ENCODE measurements at regions not wholly inside any gene's neighbourhood (a gene's known extent, or its start where the extent isn't known, plus 50 kb on each side); places are given as distances from the start of the nearest gene placed in this dataset.

DNA sequence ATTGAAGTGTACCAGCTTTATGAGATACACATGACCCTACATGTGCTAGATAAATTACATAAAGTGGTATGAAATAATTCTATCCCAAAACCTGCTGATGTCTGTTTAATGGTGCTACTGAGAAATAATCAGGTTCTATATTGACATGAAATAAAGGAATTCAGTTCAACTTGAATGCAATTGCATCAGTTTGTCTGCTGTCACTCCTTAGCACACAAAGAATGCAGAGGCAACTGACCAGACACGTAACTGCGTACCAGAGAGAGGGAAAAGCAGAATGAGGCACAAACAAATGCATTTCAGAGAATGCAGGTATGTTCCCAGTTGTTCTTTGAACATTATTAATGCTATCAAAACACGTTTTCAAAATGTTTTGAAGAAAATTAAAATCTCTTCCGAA is 98.8 kb upstream of the AGR3 start:
- TF ChIP-seq EP300 (IDR thresholded peaks at IDR 0.05) = no peak
- no peak for TF ChIP-seq POLR2A (IDR thresholded peaks at IDR 0.05)

Measured in tibial nerve (tissue), 3 donors.